Mucosa of descending colon (tissue), 3 donors: ENCODE measurements at regions not wholly inside any gene's neighbourhood (a gene's known extent, or its start where the extent isn't known, plus 50 kb on each side); places are given as distances from the start of the nearest gene placed in this dataset.
"Not testable (repeated sequence)": the region's sequence is repeated elsewhere in the genome, so short reads cannot be mapped to it uniquely, and the experiment has no call there.

Experiments
- ATAC-seq: fragments of 200-7000 bp; cut with Tn5 transposase; one replicate; pipeline ENCODE4 v1.9.1; 2020; ENCODE audit warnings: mild to moderate bottlenecking, moderate library complexity
- DNase-seq, 3 donors: peaks; one replicate each; pipeline ENCODE4 v3.0.0-alpha.2; 2020
- H3K36me3 ChIP-seq: fragments of 200-600 bp; one replicate; pipeline ENCODE4 v1.8.0; 2021; ENCODE audit warnings: low read depth, mild to moderate bottlenecking
- H3K4me1 ChIP-seq: fragments of 200-600 bp; one replicate; pipeline ENCODE4 v1.8.0; 2021; ENCODE audit warnings: low read depth, mild to moderate bottlenecking
- H3K4me3 ChIP-seq: fragments of 200-600 bp; one replicate; pipeline ENCODE4 v1.8.0; 2021; ENCODE audit warnings: mild to moderate bottlenecking
- H3K9me3 ChIP-seq: fragments of 200-600 bp; one replicate; pipeline ENCODE4 v1.8.0; 2021; ENCODE audit warnings: mild to moderate bottlenecking
- CTCF ChIP-seq: fragments of 200-600 bp; IDR thresholded peaks from one replicate; pipeline ENCODE4 v1.8.0; 2022; ENCODE audit warnings: antibody characterized with exemption, mild to moderate bottlenecking
- intact Hi-C, 2 donors: fragments of 100-400 bp; cut with DNase I in 1 of 2; cut with micrococcal nuclease in 1 of 2; formaldehyde crosslinking; loops; one replicate each; pipeline versions ENCODE4 v1.11.0 to v1.11.1; 2022; cut with DNase I, micrococcal nuclease
- donor health status: DM: no; HTN: no; CAD: no; lungs with moderate emphysema.
- donor health status: DM: no; HTN: no; CAD: no.
- donor health status: DM: no; HTN: yes; CAD: no.

GRCh38 chr9:85081963-85082362 lies 412.4 kb downstream of the NTRK2 start:
- intact Hi-C loops, result no loop called here
- no peak overlapping the region for H3K4me3 ChIP-seq

GRCh38 chr9:85079349-85079748 lies 409.8 kb downstream of the NTRK2 start:
- TF ChIP-seq CTCF, result no peak
- no peak overlapping the region for H3K4me3 ChIP-seq
- no peaks in the 10 kb centered on the region for H3K4me1 ChIP-seq
- no peak for DNase-seq
- ATAC-seq, result no peak
- intact Hi-C loops, result no loop called here
- H3K9me3 ChIP-seq, result no peaks in the 10 kb centered on the region
- no peaks in the 10 kb centered on the region for H3K36me3 ChIP-seq

More at GRCh38 chr9:85081963-85082362, 412.4 kb downstream of the NTRK2 start:
- no peak for TF ChIP-seq CTCF
- Histone ChIP-seq H3K36me3 (no peaks in the 10 kb centered on the region), H3K9me3 (no peaks in the 10 kb centered on the region), H3K4me1 (no peaks in the 10 kb centered on the region)
- no peak for ATAC-seq
- DNase-seq, result no peak

GRCh38 chr9:85077944-85078343 lies 408.4 kb downstream of the NTRK2 start:
- H3K4me3 ChIP-seq, result no peak overlapping the region
- intact Hi-C loops, result no loop called here
- DNase-seq (no peak), ATAC-seq (no peak)
- H3K36me3 ChIP-seq, result no peaks in the 10 kb centered on the region
- no peak for TF ChIP-seq CTCF
- H3K4me1 ChIP-seq, result no peaks in the 10 kb centered on the region
- H3K9me3 ChIP-seq, result no peaks in the 10 kb centered on the region

- H3K9me3 ChIP-seq, H3K36me3 ChIP-seq, H3K4me3 ChIP-seq, DNase-seq, intact Hi-C loops, H3K4me1 ChIP-seq, ATAC-seq: not testable (repeated sequence)
Observed at GRCh38 chr9:85077146-85077545, 407.6 kb downstream of the NTRK2 start.
